Myocyte (in vitro differentiated cells): ENCODE measurements at regions not wholly inside any gene's neighbourhood (a gene's known extent, or its start where the extent isn't known, plus 50 kb on each side); places are given as distances from the start of the nearest gene placed in this dataset.

Experiments used
- DNase-seq: peaks from one replicate; pipeline ENCODE4 v3.0.0-alpha.2; 2012; ENCODE audit warnings: low read depth

- no peak for DNase-seq
Observed at GRCh38 chr22:49166211-49166610, 661.5 kb downstream of the BRD1 start.

DNA sequence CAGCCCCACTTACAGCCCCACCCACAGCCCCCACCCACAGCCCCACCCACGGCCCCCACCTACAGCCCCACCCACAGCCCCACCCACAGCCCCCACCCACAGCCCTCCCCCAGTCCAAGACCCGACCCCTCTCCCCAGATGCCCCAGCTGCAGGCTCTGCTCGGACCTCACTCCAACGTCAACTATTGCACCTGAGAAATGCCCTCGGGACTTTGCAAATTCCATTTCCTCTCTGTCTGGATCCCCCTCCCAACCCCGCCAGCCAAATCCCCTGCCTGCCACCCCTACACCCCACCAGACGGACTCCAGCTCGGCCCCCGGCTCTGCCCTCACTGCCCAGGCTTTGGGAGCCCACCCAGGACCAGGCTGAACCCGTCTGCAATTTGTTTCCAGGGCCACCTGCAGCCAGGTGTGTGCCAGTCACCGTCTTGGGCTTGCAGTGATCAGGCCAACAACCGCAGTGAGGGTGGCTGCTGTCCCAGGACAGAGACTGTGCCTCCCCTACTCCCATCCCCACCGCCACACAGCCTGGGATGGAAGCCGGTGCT, 662.8 kb downstream of the BRD1 start:
- no peak for DNase-seq

GRCh38 chr22:49163960-49164690, 663.5 kb downstream of the BRD1 start:
- no peak for DNase-seq

DNA sequence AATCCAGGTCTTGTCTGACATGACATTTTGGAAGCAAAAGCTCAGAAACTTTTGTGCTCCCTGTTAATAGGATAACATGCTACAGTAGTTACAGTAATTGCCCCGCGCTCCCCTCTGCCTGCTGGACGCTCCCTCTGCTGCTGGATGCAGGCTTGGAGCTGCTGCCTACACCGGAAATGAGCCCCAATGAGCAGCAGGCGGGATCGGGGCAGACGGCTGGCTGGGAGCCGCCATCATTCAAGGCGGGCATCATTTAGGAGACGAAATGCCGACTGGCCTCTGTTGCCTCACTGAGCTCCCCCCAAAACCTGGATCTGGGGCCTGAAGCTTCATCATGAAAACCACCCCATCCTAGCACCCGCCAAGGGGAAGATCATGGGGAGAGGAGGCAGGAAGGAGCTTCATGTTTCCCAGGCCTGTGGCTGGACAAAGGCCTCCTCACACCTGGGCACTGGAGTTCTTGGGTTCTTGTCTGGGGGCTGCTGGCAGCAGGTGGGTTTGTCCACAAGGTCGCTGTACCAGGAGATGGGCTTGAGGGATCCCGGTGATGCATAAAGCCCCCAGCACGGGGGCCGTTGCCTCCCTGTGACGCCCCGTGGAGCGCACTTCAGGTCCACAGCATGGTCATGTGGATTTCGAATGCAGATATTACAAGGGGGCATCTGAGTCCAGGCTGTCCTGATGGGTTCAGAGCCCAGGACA, 664.3 kb downstream of the BRD1 start:
- DNase-seq: no peak

DNA sequence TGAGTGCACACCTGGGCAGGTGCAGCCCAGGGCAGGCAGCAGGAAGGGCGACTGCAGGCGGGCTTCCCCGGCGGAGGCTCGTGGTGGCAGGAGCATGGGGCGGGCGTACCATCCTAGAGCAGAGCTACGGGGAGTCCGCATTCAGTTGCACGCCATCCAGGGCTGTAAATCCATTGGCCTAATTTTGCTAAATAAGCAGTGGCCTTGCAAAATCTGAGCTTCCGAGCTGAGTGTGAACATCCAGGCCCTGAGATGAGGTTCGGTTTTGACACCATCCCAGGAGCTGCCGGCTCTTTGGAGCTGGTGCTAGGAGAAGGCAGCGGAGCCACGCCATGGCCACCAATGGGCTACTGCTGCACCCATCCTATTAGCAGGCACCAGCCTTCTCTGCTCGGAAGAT, 664.8 kb downstream of the BRD1 start:
- no peak for DNase-seq

- DNase-seq: no peak
Observed at GRCh38 chr22:49161002-49161850, 666.4 kb downstream of the BRD1 start.

DNA sequence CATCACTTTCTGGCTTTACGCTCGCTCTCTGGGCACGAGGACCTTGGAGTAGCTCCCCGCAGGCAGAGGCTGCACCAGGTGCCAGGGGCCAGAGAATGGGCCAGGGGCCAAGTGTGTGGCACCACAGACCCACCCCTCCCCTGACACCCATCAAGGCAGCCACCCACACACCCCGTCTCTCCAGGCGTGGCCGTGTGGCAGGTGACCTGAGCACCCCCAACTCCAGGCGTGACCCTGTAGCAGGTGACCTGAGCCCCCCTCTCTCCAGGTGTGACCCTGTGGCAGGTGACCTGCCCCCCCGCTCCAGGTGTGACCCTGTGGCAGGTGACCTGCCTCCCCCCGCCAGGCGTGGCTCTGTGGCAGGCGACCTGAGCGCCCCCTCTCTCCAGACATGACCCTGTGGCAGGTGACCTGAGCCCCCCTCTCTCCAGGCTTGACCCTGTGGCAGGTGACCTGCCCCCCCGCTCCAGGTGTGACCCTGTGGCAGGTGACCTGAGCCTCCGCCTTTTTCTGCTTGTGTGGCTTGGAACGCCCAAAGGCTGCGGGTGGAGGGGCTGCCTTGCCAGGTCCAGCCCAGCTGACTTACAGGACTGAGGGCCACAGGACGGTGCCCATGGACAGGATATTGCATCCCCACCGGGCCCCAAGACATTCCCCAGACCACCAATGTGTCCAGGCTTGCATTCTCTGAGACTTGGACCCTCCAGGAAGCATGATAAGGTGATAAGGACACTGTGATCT, 667.2 kb downstream of the BRD1 start:
- DNase-seq: no peak

DNA sequence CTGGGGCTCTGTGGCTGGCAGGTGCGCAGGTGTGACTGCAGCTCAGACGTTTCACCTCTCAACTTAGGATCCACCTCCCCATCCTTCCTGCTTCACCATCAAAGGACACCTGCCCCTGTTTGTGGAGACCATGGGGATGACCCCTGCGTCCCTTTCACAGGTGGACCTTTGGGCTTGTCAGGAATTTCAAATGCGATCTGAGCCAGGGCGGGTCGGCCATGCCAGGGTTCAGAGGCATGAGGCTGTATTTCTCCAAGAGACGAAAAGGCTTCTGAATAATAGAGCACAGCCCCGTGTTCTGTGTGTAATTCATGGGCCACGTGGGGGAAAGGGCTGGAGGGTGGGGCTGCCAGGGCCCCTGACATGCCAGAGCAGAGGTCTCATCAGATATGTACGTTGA, 668.0 kb downstream of the BRD1 start:
- DNase-seq: no peak

- DNase-seq: no peak
Observed at GRCh38 chr22:49158741-49159564, 668.7 kb downstream of the BRD1 start.

- DNase-seq: no peak
Observed at GRCh38 chr22:49157529-49158339, 669.9 kb downstream of the BRD1 start.

DNA sequence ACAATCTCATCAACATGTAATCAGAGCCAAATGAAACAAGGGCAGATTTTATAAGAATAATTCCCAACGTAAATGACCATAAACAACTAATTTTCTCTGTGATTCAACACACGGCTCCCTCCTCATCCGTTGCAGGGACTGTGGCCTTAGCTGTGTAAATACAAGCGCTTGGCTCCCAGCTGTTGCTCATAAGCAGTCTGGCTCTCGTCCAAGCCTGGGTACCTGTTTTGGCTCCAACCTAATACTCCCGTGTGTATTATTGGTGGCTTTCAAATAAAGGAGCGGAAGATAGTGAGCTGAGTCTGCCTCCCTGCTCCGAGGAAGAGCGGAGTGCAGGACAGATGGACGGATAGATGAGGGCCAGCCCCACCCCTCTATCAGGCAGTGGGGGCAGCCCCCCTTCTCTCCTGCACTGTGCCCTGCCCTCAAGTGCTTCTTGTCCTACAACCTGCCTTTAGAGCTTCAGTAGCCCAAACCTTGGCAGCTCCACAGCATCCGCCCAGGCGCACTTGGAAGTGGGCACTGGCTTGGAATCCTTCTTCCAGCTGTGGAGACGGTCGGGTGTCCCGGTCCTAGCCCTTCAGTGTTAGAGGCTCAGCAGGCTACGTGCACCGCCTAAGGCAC, 670.9 kb downstream of the BRD1 start:
- DNase-seq: no peak

DNA sequence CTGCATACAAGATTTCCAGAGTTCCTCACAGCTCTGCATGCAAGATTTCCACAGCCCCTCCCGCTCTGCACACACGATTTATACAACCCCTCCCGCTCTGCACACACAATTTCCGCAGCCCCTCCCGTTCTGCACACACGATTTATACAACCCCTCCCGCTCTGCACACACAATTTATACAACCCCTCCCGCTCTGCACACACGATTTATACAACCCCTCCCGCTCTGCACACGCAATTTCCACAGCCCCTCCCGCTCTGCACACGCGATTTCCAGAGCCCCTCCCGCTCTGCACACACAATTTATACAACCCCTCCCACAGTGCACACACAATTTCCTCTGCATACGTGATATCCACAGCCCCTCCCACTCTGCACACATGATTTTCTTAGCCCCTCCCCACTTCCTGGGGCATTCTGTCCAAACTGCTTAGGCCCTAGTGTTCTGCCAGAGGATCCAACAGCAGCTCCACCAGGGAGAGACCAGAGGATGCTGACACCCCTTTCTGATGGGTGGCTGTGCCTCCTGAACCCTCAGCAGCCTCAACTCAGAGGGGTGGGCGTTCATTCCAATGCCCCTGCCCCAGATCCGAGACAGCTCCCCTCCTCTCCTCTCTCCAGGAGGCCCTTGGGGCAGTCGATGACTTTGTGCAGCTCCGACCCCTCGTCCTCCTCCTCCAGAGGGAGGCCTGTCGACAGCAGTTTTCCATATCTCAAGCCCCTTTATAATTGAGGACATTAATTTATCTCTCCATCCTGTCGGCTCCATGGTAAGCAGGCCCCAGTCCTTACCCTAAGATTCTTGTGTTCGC, 671.7 kb downstream of the BRD1 start:
- no peak for DNase-seq

DNA sequence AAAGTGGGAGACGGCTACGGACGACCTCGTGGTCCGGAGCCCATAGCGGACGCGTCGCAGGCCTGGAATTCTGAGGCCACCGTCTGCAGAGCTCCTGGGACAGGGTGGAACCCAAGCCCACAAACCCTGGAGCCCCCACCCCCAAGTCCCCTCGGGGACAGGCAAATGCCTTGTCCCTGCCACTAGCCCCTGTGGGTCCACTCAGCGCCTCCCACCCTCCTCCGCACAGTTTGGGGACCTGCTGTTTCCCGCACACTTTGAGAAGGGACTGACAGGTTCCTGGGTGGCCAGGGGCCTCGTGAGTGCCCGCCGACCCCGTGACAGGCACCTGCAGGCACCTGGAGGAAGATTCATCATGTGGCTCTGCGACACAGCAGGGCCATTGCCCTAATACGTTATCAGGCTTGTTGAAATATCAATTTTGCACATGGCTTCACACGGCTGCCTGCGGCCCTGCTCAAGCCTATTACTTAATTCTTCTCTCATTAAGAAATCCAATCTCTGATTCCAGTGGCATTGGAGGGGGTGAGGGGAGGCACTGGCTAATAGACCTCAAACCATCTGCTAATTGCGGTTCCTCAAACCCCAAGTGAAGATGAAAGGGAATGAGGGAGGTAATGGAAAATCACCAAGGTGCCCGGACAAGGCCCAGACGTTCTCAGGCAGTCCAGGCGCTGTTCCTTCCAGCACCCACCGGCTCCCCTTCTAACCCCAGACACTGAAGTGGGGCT, 672.5 kb downstream of the BRD1 start:
- no peak for DNase-seq

DNA sequence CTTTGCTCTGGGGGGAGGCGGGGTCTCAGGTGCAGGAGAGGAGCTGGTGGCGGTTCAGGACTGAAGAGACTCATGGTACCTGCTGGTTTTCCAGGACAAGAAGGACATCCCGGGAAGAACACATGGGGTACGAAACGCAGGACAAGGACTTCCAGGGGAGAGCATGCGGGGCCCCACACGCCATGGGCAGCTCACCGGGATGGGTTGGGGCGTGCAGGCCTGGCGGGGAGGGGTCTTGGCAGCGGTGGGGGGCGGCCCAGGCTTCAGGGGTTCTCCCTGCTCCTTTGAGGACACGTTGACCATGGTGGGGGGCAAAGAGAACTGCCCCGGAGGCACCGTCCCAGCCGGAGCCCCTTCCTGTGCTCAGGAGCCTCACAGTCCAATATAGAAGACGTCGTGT, 673.2 kb downstream of the BRD1 start:
- DNase-seq: no peak

DNA sequence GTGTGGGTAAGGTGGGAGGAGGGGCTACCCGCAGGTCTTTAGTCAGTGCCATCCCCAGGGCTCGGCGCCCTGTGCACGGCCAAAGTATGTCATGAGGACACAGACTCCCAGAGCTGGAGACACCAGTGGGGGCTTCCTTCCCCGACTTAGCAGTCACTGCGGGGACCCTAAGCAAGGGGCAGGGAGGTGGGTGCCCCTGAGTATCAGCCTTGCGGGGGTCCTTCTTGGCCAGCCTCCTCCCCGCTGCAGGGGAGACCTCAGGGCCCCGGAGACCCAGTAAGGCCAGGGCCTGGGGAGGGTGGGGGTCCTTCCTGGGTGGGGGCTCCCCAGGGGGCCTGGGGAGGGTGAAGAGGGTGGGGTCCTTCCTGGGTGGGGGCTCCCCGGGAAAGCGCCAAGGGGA, 673.8 kb downstream of the BRD1 start:
- DNase-seq: no peak

- DNase-seq: no peak
Observed at GRCh38 chr22:49152939-49153770, 674.5 kb downstream of the BRD1 start.
